Heart left ventricle (tissue), 13 donors: ENCODE measurements at regions not wholly inside any gene's neighbourhood (a gene's known extent, or its start where the extent isn't known, plus 50 kb on each side); places are given as distances from the start of the nearest gene placed in this dataset.

Experiments
- CTCF ChIP-seq, 12 donors: fragments of 200-600 bp; sonication (generic) in 4 of 12; IDR thresholded peaks; one replicate each; pipeline versions ENCODE4 v1.5.0 to v1.8.0; 2018 to 2022; ENCODE audit warnings: antibody characterized with exemption in 12 of 12, mild to moderate bottlenecking in 5 of 12
- POLR2A ChIP-seq, 2 donors: fragments of 450-650 bp; IDR thresholded peaks; one replicate each; pipeline ENCODE4 v1.6.1; 2017; ENCODE audit warnings: antibody characterized with exemption in 2 of 2, mild to moderate bottlenecking in 2 of 2, moderate library complexity in 2 of 2
- donor health status: ischemic (EF 13 %, LVEDD 7.1; RV severe dilation, severe dysfunction).
- donor health status: DM: no; HTN: yes; CAD: no.
- donor health status: DM: no; HTN: no; CAD: no.
- donor health status: ischemic (EF 25% LVEDD 6.9; RV normal size, moderate dysfunction).
- donor health status: ischemic (EF 25% LVEDD 5.7; RV mildly dilated, moderate dysfunction).
- donor health status: ischemic (EF 35%, LVEDD 5.7; RV mildly dilated, moderate dysfunction).
- donor health status: nonischemic (EF 11% LVEDD 7.7; RV severe dilation, severe dysfunction).
- donor health status: DM: yes; HTN: yes; CAD: no.
- donor health status: PGD.
- donor health status: ischemic (EF 29% LVEDD 5.4; RV normal size, mild dysfunction).
- donor health status: nonischemic (EF 23%, LVEDD 6.1; RV moderate dilation, normal function).

GRCh38 chr1:30043256-30043655 is 680.1 kb downstream of the MATN1 start:
- TF ChIP-seq POLR2A (IDR thresholded peaks at IDR 0.05), result no peak
- no peak for TF ChIP-seq CTCF (IDR thresholded peaks at IDR 0.05)
